ENCODE measurements at regions not wholly inside any gene's neighbourhood (a gene's known extent, or its start where the extent isn't known, plus 50 kb on each side); places are given as distances from the start of the nearest gene placed in this dataset.

DNA sequence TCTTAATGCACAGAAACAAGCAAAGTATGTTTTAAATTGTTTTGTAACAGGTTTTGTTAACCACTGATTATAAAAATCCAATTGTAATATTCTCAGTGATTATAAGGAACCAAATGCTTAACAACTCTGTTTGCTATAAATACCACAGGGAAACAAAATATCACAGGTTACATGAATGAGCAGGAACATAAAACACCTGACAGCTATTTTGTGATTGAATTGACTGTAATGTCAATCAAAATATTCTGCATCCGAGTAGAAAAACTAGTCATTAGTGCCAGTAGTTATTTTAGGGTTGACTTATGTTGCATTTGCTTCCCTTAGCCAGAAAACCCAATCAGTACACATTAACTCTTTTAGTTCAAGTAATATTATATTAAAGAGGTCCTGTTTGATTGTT lies 1707.8 kb upstream of the ACO1 start:
- no peak for DNase-seq (ENCODE audit: low read depth)

DNA sequence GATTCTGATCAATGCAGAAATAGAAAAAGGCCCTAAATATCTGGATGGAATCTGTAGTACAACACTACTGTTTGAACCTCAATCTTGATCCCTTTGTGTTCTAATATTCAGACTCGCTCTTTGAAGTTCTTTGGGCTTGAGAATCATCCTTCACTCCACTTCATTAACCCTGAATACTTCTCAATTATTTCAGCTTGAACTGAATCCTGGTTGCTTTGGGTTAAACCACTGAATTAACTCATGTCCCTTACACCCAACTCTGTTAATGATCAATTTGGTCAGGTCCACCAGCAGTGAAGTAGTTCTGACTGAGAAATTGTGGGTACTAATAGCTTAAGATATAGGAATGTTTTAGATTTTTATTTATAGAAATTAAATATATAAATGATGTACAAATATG lies 1707.2 kb upstream of the ACO1 start:
- DNase-seq (ENCODE audit: low read depth) = no peak

GRCh38 chr9:30688801-30689200 lies 1695.6 kb upstream of the ACO1 start:
- DNase-seq (ENCODE audit: low read depth) = no peak

- no peak for DNase-seq (ENCODE audit: low read depth)
These were observed 1686.5 kb upstream of the ACO1 start for GRCh38 chr9:30697958-30698357.

DNA sequence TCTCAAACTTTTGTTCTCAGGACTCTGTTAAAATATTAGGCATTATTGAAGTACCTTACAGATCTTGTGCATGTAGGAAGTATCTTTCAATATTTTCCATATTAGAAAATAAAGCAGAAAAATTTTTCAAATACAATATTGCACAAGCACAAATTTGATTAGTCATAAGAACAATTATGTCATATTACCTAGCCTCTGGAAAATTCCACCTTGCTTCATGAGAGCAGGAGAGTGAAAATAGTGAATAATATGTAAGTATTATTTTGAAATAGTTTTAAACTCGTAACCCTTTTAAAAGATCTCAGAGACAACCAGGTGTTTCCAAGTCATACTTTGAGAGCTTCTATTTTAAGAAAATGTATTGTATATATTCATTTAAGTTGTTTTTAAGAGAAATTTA lies 1672.9 kb upstream of the ACO1 start:
- DNase-seq (ENCODE audit: low read depth) = no peak

DNA sequence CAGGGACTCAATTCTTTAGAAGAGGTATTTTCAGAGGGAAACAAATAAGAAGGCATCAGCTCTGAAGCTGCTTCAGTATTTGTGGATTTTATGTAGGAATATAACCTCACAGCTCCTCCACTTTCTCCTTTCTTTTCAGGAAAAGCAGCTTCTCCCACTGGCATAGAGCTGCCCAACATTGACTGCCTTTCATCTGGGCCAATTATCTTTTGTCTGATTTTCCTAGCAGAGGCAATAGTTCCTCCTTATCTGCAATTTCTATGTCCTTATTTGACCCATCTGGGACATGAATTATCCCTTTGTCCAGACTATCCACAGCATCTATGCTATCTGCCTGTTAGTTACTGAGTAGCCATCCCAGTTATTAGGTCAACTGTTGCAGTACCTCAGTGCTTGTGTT lies 1671.2 kb upstream of the ACO1 start:
- DNase-seq (ENCODE audit: low read depth) = no peak

GRCh38 chr9:30714389-30714788 lies 1670.1 kb upstream of the ACO1 start:
- no peak for DNase-seq (ENCODE audit: low read depth)

DNA sequence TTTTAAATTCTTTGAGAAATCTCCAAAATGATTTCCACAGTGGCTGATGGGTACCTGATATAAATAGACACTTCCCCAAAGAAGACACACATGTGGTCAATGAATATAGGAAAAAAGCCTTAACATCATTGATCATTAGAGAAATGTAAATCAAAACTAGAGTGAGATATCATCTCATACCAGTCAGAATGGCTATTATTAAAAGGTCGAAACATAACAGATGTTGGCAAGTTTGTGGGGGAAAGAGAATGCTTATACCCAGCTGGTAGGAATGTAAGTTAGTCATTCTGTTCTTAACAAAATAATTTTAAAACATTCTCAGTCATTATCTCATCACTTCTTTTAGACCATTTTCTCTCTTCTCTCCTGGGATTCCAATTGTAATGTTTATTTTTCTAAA lies 1666.0 kb upstream of the ACO1 start:
- DNase-seq (ENCODE audit: low read depth) = no peak

GRCh38 chr9:30722065-30722464 lies 1662.4 kb upstream of the ACO1 start:
- DNase-seq (ENCODE audit: low read depth) = no peak

- peak; percentile 29 for DNase-seq (ENCODE audit: low read depth)
These were observed 1660.8 kb upstream of the ACO1 start for GRCh38 chr9:30723656-30724055.

DNA sequence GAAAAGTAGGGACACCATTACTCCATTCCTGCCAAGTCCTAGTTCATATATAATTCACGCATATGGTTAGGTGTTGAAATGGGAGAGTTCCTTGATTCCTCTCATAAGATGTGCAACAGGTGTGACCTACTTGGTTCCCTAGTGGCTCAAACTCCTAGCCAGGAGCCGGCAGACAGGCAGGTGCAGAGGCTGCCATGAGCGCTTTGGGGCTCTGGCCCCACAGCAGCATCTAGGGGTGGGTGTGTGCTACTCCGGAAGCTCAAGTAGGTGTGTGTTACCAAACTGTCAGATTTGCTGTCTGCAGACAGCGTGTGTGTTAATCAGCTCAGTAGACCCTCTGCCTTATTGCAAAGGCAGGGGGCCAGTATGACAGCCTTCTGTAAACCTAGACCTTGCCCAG lies 1652.4 kb upstream of the ACO1 start:
- no peak for DNase-seq (ENCODE audit: low read depth)

DNA sequence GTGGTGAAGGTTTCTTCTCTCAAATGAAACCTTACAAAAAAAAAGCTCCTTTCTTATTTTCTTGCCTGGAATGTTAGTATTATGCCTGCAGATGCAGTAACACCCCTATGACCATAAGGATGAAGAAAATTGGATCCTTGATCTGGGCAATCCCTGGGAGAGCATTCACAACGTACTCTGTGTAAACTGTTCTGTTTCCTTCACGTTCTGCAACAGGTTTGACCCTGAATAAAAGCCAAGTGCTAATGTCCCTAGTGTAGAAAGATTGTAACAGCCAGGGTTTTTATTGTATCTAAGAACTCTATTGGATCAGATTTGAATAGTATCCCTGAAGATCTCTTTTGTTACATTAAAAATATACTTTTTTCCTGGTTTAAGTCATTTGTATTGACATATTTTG lies 1639.6 kb upstream of the ACO1 start:
- DNase-seq (ENCODE audit: low read depth) = no peak

DNA sequence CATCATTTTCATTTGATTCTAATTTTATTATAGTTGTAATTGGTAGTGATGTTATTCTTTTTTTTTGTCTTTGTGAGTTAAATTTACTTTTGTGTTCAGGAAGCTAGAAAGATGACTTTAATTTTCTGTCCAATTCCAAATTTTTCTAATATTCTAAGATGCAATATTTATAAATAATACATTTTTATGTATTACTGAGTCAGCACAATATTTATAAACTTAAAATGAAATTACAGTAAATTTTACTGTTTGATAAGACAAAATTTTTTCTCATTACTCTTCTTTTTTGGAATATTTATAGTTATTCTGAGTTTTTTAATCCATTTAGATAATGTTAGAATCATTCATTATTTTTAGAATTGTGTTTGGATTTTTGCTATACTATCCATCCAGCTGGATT lies 1637.9 kb upstream of the ACO1 start:
- DNase-seq (ENCODE audit: low read depth) = no peak

DNA sequence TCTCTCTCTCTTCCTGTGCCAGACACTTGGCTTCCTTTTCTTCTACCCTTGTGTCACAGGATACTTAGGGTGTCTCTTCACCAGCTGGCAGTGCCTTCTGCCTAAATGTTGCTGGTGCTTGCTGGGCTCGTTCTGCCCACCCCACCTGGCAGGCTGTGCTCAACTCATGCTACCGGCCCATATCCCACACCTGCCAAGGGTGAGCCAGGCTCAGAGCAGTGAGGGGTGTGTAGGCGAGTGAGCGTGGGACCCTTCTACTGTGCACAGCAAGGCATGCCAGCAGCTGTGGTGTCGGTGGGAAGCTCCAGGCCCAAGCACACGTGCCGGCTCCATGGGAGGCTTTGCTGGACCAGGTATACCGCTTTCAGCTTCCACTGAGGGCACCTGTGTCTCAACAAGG lies 1626.7 kb upstream of the ACO1 start:
- no peak for DNase-seq (ENCODE audit: low read depth)

GRCh38 chr9:30758726-30759446 lies 1625.6 kb upstream of the ACO1 start:
- no peak for DNase-seq (ENCODE audit: low read depth)

GRCh38 chr9:30765318-30765717 lies 1619.1 kb upstream of the ACO1 start:
- no peak for DNase-seq (ENCODE audit: low read depth)

- no peak for DNase-seq (ENCODE audit: low read depth)
These were observed 1613.2 kb upstream of the ACO1 start for GRCh38 chr9:30771163-30771708.

- no peak for DNase-seq (ENCODE audit: low read depth)
These were observed 1612.7 kb upstream of the ACO1 start for GRCh38 chr9:30771760-30772159.

DNA sequence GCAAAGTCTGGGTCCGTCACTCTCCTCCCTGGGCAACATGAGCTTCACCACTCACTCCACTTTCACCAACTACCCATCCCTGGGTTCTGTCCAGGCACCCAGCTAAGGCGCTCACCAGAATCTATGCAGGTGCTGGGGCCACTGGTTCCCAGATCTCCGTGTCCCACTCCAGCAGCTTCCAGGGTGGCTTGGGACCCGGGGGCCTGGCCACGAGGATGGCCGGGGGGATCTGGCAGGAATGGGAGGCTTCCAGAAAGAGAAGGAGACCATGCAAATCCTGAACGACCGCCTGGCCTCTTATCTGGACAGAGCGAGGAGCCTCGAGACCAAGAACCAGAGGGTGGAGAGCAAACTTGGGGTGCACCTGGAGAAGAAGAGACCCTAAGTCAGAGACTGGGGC lies 1611.0 kb upstream of the ACO1 start:
- no peak for DNase-seq (ENCODE audit: low read depth)

GRCh38 chr9:30774326-30774725 lies 1610.1 kb upstream of the ACO1 start:
- no peak for DNase-seq (ENCODE audit: low read depth)

DNA sequence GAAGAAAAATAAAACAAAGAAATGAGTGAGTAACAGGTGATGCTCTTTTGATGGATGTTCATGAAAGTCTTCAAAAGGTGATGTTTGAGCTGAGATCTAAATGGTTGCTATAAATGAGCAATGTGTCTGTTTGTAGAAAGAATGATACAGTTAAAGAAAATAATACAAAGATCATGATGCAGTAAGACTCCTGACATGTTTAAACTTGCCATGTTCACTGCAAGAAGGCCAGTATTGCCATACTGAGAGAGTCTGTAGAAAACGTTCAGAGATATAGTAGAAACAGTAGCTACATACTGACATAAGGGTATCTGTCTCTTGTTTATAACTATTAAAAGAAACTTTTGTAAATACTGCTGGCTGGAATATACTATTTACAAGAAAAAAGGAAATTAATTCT lies 1609.2 kb upstream of the ACO1 start:
- DNase-seq (ENCODE audit: low read depth) = no peak

GRCh38 chr9:30796764-30797163 lies 1587.7 kb upstream of the ACO1 start:
- DNase-seq (ENCODE audit: low read depth) = peak; percentile 8

DNA sequence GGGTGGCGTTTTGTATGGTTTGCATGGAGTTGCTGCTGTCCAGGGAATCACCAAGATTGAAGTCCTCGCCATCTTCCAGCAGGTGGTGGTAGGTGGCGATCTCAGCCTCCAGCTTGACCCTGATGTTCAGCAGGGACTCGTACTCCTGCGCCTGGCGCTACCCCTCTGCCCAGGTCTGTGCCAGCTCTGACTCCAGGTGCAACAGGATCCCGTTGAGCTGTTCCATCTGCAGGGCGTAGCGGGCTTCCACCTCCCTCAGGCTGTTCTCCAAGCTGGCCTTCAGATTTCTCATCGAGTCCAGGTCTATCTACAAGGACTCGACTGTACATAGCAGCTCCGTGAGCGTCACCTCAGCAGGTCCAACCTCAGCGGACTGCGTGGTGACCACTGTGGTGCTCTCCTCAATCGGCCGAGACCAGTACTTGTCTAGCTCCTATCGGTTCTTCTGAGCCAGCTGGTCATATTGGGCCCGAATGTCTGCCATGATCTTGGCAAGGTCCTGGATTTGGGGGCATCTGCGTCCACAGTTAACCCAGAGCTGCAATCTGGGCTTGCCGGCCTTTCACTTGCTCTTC lies 1584.8 kb upstream of the ACO1 start:
- no peak for DNase-seq (ENCODE audit: low read depth)

DNA sequence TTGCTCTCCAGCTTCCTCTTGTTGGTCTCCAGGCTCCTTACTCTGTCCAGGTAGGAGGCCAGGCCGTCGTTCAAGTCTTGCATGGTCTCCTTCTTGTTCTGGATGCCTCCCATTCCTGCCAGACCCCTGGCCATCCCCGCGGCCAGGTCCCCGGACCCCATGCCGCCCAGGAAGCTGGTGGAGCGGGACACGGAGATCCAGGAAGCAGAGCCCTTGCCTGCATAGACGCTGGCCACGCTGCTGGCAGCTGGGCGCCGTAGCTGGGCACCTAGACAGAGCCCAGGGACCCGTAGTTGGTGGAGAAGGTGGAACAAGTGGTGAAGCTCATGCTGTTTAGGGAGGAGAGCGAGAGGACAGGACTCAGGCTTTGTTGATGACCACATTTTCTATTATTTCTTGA lies 1584.0 kb upstream of the ACO1 start:
- no peak for DNase-seq (ENCODE audit: low read depth)

Data from amniotic epithelial cell (primary cell).